Ureter (tissue), 1 donor: ENCODE measurements at regions not wholly inside any gene's neighbourhood (a gene's known extent, or its start where the extent isn't known, plus 50 kb on each side); places are given as distances from the start of the nearest gene placed in this dataset.
"Not testable (repeated sequence)": the region's sequence is repeated elsewhere in the genome, so short reads cannot be mapped to it uniquely, and the experiment has no call there.

Experiments
- DNase-seq: peaks from one replicate; pipeline ENCODE4 v3.0.0-alpha.2; 2020; ENCODE audit warnings: low spot score
- donor health status: DM: yes; HTN: yes; CAD: no.

DNA sequence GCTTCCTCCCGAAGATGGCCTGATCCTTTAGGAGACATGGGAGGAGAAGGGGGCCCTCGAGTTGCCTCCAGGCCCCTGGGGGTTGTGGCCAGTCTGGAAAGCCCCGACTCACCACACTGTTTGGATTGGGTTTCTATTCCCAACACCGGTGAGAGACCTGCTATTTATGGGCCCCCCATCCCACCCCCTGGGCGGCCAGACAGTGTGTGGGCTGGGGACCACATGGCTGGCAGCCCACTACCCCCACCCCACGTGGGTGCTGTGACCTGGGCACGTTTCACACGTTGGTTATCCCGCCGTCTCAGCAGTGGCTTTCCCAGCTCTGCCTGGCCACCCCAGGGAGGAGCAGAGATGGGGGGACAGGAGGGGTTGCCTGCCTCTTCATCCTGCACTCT, 116.1 kb downstream of the VEGFA start:
- no peak for DNase-seq

GRCh38 chr6:43885399-43886066, 115.5 kb downstream of the VEGFA start:
- no peak for DNase-seq

- no peak for DNase-seq
Observed at GRCh38 chr6:43884652-43885022, 114.6 kb downstream of the VEGFA start.

GRCh38 chr6:43883847-43884651, 114.0 kb downstream of the VEGFA start:
- DNase-seq = no peak

- not testable (repeated sequence) for DNase-seq
Observed at GRCh38 chr6:43882690-43883448, 112.9 kb downstream of the VEGFA start.

- no peak for DNase-seq
Observed at GRCh38 chr6:43880236-43881137, 110.5 kb downstream of the VEGFA start.

- no peak for DNase-seq
Observed at GRCh38 chr6:43879722-43880121, 109.7 kb downstream of the VEGFA start.

DNA sequence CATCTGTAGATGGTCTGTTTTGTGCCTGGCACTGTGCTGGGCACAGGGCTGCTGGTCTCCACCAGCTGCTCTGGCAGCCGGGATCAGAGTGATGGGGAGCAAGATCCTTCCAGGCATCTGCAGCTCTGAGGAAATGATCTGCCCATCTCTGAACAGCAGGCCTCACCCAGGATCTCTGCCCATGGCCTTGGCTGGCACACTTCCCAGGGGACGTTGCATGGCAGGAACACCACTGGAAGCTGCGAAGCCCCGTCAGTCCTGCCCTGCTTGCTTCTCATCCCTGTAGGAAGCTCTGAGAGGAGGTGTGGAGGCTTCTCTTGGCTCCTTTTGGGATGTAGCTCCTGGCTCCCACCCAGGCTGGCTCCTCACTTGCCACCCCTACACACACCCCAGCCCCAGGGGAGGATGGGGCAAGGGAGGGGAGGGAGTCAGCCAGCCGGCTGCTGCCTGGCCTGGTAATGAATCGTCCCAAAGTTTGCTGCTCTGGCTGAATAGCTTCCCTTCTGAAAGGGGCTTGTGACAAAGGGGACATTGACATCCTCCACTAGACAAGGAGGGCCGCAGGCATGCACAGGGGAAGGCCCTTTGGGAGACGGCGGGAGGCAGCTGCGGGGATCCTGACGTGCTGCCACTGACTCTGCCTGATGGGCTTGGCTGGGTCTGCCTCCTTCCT, 108.9 kb downstream of the VEGFA start:
- DNase-seq = no peak

DNA sequence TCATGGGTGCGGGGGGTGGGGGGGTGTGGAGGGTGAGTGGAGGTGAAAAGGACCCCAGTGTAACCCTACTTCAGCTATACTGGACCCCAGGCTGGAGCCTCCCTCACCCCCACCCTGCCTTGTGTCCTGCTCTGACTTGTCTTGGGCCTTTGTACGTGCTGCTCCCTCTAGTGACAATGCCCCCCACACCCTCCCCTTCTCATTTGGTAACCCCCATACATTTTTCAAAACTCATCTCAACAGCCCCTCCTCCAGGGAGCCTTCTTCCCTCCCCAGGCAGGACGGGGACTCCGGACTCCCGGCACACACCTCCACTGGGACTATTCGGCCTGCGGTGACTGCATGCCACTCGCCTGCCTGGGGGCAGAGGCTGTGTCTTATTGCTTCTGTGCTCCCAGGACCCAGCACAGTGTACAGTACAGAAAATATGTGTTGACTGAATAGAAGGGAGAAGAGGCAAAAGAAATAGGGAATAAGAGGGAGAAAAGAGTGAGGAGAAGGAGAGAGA, 108.2 kb downstream of the VEGFA start:
- DNase-seq = no peak

DNA sequence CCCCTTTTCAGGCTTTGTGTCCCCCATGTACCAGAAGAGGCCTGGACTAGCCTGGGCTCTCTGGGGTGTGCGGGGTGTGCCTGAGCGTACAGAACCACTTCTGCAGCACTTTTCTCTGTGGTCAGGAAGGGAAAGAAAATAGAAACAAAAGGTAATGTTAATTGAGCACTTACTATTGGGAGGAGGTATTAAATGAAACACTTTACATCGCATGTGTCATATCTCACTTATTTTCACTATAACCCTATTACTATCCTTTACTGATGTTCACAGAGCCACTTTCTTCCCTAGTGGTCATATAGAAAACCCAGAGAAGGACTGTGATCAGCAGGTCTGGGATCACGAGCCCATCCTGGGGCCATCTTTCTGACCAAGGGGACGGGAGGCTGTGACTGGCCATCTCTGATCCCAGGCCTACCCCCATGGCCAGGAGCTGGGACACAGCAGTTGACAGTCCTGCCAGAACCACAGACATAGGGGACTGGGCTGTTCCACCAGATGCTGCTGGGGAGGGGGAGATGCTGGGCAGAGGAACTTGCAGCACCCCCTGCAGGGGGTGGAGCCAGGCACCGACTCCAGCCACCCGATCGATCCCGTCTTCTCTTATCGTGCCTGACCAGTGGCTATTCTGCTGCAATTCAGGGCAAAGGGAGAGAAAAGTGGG, 107.6 kb downstream of the VEGFA start:
- DNase-seq = no peak

DNA sequence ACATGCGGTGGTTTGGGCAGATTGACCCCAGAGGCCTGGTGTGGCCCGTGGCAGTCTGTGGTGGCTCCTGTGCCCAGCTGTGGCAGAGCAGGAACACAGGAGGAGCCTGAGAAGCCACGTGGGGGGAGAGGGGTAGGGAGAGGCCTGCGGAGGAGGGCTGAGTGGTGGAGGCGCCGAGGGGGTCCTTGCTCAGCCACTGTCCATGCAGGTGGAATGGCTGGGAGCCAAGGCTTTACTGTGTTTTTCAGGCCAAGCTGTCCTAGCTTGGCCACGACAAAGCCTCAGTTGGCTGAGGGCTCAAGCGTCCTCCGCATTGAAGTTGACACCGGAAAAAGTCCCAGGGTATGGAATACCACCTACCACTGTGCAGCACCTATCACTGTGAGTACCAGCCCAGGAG, 107.0 kb downstream of the VEGFA start:
- DNase-seq = no peak

- DNase-seq = no peak
Observed at GRCh38 chr6:43876602-43877001, 106.6 kb downstream of the VEGFA start.

DNA sequence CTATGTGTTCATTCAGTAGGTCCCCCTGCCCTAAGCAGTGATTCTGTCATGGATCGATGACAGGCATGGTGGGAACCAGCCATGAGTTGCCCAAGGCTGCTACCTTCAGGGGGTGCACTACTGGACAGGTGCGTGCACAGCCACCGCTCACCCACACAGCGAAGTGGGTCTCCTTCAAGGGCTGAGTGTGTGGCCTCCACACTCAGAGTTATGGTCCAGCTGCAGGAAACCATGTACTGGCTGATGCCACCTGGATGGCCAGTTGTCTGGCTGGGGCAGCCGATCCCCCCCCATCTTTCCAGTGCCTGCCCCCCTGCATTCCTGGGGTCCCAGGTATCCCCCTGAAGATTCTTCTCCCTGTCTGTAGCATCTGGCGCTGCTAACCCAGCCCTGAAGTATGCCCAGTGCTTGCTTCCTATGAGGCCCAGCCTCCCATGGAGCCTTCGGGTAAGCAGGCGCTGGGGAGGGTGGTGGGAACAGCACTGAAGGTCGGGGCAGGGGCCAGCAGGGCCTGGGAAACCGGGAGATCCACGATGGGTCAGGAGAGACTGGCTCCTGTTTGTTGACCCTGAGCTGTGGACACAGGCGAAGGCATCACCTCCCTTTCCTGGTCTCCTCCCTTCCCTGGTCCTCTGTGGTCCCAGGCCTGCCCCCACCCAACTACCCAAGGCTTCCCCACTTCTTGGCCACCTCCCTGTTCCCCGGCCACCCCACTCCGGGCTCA, 106.0 kb downstream of the VEGFA start:
- no peak for DNase-seq

DNA sequence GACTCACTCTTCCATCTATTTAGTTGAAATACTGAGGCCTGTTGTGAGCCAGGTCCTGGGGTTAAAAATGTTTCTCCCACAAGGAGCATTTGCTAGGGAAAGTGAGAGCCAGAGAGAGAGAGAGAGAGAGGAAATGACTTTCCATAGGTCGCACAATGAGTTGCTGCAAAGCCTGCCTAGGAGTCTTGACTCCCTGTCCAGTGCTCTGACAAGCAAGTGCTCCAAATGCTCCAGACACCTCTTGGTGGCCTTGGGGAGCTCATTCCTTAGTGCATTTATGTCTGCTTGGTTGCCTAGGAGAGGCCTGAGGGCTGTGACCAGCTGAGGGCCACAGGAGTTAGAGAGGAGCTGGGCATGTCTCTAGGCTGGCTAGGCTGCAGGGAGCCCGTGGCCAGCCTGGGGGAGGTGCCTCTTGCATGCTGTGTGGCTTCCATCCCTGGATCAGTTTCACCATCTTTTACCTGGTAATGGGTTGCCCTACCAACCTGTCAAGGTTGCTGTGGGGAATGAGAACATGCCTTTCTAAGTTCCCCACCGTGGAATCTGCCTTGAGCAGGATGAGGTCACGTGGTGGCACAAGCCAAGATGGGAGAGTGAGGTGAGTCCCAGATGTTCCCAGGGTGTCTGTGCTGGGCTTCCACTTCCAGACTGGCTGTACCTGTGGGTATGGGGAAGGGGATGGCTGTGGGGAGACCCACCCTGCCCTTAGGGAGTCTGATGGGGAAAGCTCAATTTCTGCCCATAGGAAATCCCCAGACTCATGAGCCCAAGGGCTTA, 105.0 kb downstream of the VEGFA start:
- no peak for DNase-seq

- DNase-seq = peak; percentile 71
Observed at GRCh38 chr6:43873806-43874714, 104.0 kb downstream of the VEGFA start.

DNA sequence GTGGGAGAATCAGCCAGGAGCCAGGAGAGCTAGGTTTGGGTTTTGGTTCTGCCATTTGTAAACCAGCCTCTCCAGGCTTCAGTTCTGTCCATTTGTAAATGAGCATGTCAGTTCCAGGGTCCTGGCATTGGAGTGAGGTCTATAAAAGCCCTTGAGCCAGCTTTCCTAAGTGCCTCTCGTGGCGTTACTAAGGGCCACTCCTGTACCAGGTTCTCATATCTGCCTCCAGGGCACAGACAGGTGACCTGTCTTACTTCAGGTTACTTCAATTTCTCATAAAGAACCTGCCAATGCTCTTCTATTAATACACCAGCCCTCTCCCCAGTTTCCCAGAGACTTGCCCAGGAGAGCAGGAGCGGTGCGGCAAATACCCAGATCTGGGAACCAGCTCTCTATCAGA, 101.9 kb downstream of the VEGFA start:
- no peak for DNase-seq

GRCh38 chr6:43871284-43871683, 101.3 kb downstream of the VEGFA start:
- DNase-seq = no peak

DNA sequence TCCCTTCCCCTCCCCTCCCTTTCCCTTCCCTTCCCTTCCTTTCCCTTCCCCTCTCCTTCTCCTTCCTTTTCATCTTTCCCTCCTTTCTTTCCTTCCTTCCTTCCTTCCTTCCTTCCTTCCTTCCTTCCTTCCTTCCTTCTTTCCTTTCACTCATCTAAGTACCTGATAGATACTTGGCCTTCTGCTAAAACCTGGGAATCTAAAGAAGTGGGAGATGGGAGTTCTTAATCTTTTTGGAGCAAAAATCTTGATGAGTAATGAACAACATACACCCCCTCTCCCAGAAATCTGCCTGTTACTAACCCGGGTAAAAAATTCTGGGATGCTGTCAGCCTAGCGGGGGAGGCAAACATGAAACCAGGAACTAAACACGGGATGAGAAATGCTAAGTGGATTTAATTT, 100.7 kb downstream of the VEGFA start:
- no peak for DNase-seq
